WTC11 (cell line): ENCODE measurements at regions not wholly inside any gene's neighbourhood (a gene's known extent, or its start where the extent isn't known, plus 50 kb on each side); places are given as distances from the start of the nearest gene placed in this dataset.

Experiments
- ATAC-seq: fragments of 200-7000 bp; cut with Tn5 transposase; 2 replicates; pipeline ENCODE4 v1.10.0; 2021; ENCODE audit warnings: mild to moderate bottlenecking, moderate library complexity
- CTCF ChIA-PET: fragments of 300-600 bp; sonication (Branson Sonifier 250); formaldehyde crosslinking; loops from one replicate; lab custom pipeline; 2021; ENCODE audit warnings: antibody characterized with exemption; lab: Charles Lee
- POLR2A ChIA-PET: fragments of 350-600 bp; sonication (Branson Sonifier 250); formaldehyde crosslinking; loops from one replicate; lab custom pipeline; 2021; ENCODE audit warnings: antibody characterized with exemption; lab: Charles Lee
- DNase-seq: peaks from one replicate; pipeline ENCODE4 v3.0.0; 2021; ENCODE audit warnings: low spot score
- H3K27ac Mint-ChIP-seq: 2 replicates; pipeline ENCODE4 v1.8.0; 2021; ENCODE audit warnings: mixed read lengths
- H3K27me3 Mint-ChIP-seq: 2 replicates; pipeline ENCODE4 v1.8.0; 2021; ENCODE audit warnings: low read depth, mild to moderate bottlenecking, moderate library complexity, mixed read lengths
- H3K36me3 Mint-ChIP-seq: 2 replicates; pipeline ENCODE4 v1.8.0; 2021; ENCODE audit warnings: mixed read lengths
- H3K4me1 Mint-ChIP-seq: 2 replicates; pipeline ENCODE4 v1.8.0; 2022; ENCODE audit warnings: mixed read lengths
- H3K4me3 Mint-ChIP-seq: 2 replicates; pipeline ENCODE4 v1.8.0; 2021; ENCODE audit warnings: mild to moderate bottlenecking, moderate library complexity, mixed read lengths
- H3K9me3 Mint-ChIP-seq: 2 replicates; pipeline ENCODE4 v1.8.0; 2021; ENCODE audit warnings: mixed read lengths
- ATF1 ChIP-seq: sonication (generic); formaldehyde crosslinking; IDR thresholded peaks from 2 replicates; pipeline ENCODE4 v1.8.1; 2023; ENCODE audit warnings: mild to moderate bottlenecking, moderate library complexity, missing genetic modification reagents
- ELF4 ChIP-seq: sonication (generic); formaldehyde crosslinking; IDR thresholded peaks from 2 replicates; pipeline ENCODE4 v1.8.1; 2022; ENCODE audit warnings: low read depth, mild to moderate bottlenecking, moderate library complexity, missing genetic modification reagents
- FOXK1 ChIP-seq: sonication (generic); formaldehyde crosslinking; IDR thresholded peaks from 2 replicates; pipeline ENCODE4 v1.8.0; 2022; ENCODE audit warnings: mild to moderate bottlenecking, moderate library complexity, missing genetic modification reagents
- GRHL2 ChIP-seq: fragments of 250-450 bp; sonication (Bioruptor Pico); IDR thresholded peaks from 2 replicates; pipeline ENCODE4 v1.8.0; 2022; ENCODE audit warnings: mild to moderate bottlenecking, moderate library complexity; ENCODE audit not compliant: insufficient replicate concordance, severe bottlenecking
- SOX15 ChIP-seq: fragments of 250-450 bp; sonication (Bioruptor Pico); IDR thresholded peaks from 2 replicates; pipeline ENCODE4 v1.9.0; 2021; ENCODE audit warnings: mild to moderate bottlenecking
- SP1 ChIP-seq: sonication (generic); formaldehyde crosslinking; conservative IDR thresholded peaks from 2 replicates; pipeline ENCODE4 v1.8.1; 2022; ENCODE audit warnings: missing genetic modification reagents
- ZNF138 ChIP-seq: sonication (generic); formaldehyde crosslinking; conservative IDR thresholded peaks from 2 replicates; pipeline ENCODE4 v1.8.1; 2022; ENCODE audit warnings: mild to moderate bottlenecking, moderate library complexity, missing genetic modification reagents
- TF ChIP-seq, protein P1 (sequence below): sonication (generic); formaldehyde crosslinking; IDR thresholded peaks from 2 replicates; pipeline ENCODE4 v1.8.1; 2023; ENCODE audit warnings: mild to moderate bottlenecking, missing genetic modification reagents, borderline replicate concordance
- TF ChIP-seq, protein P2 (sequence below): sonication (generic); formaldehyde crosslinking; IDR thresholded peaks from 2 replicates; pipeline ENCODE4 v1.8.0; 2022; ENCODE audit warnings: mild to moderate bottlenecking, missing genetic modification reagents
- TF ChIP-seq, protein P3 (sequence below): sonication (generic); formaldehyde crosslinking; IDR thresholded peaks from 2 replicates; pipeline ENCODE4 v1.8.0; 2022; ENCODE audit warnings: mild to moderate bottlenecking, missing genetic modification reagents
- TF ChIP-seq, protein P4 (sequence below): sonication (generic); formaldehyde crosslinking; IDR thresholded peaks from 2 replicates; pipeline ENCODE4 v1.8.0; 2022; ENCODE audit warnings: mild to moderate bottlenecking, missing genetic modification reagents
- TF ChIP-seq, protein P5 (sequence below): sonication (generic); formaldehyde crosslinking; IDR thresholded peaks from 2 replicates; pipeline ENCODE4 v1.8.1; 2023; ENCODE audit warnings: mild to moderate bottlenecking, moderate library complexity, missing genetic modification reagents
- TF ChIP-seq, protein P6 (sequence below): sonication (generic); formaldehyde crosslinking; IDR thresholded peaks from 2 replicates; pipeline ENCODE4 v1.8.1; 2022; ENCODE audit warnings: low read depth, missing genetic modification reagents, borderline replicate concordance

DNA sequence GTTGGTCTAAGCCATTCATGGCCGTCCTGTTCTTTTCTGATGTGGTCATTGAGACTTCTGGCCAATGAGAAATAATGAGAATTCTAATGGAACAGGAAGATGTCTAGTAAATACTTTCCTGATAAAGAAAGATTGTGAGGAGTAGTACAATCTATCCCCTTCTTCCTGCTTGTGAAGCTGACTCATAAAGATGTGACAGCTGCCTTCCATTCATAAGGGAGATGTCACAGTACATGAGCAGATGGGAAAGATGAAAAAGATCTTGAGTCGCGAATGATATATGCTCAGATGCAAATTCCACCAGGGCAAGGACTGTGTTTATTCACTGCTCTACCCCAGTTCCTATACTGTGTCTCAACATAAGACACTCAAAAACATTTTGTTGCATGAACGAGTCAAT lies 111.7 kb upstream of the FOXF1 start:
- TF ChIP-seq ELF4 (CRISPR knock-in tag) (no peak), SP1 (CRISPR knock-in tag) (no peak)
- TF ChIP-seq, protein P1, sequence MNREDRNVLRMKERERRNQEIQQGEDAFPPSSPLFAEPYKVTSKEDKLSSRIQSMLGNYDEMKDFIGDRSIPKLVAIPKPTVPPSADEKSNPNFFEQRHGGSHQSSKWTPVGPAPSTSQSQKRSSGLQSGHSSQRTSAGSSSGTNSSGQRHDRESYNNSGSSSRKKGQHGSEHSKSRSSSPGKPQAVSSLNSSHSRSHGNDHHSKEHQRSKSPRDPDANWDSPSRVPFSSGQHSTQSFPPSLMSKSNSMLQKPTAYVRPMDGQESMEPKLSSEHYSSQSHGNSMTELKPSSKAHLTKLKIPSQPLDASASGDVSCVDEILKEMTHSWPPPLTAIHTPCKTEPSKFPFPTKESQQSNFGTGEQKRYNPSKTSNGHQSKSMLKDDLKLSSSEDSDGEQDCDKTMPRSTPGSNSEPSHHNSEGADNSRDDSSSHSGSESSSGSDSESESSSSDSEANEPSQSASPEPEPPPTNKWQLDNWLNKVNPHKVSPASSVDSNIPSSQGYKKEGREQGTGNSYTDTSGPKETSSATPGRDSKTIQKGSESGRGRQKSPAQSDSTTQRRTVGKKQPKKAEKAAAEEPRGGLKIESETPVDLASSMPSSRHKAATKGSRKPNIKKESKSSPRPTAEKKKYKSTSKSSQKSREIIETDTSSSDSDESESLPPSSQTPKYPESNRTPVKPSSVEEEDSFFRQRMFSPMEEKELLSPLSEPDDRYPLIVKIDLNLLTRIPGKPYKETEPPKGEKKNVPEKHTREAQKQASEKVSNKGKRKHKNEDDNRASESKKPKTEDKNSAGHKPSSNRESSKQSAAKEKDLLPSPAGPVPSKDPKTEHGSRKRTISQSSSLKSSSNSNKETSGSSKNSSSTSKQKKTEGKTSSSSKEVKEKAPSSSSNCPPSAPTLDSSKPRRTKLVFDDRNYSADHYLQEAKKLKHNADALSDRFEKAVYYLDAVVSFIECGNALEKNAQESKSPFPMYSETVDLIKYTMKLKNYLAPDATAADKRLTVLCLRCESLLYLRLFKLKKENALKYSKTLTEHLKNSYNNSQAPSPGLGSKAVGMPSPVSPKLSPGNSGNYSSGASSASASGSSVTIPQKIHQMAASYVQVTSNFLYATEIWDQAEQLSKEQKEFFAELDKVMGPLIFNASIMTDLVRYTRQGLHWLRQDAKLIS (CRISPR knock-in tag), result no peak
- TF ChIP-seq, protein P2, sequence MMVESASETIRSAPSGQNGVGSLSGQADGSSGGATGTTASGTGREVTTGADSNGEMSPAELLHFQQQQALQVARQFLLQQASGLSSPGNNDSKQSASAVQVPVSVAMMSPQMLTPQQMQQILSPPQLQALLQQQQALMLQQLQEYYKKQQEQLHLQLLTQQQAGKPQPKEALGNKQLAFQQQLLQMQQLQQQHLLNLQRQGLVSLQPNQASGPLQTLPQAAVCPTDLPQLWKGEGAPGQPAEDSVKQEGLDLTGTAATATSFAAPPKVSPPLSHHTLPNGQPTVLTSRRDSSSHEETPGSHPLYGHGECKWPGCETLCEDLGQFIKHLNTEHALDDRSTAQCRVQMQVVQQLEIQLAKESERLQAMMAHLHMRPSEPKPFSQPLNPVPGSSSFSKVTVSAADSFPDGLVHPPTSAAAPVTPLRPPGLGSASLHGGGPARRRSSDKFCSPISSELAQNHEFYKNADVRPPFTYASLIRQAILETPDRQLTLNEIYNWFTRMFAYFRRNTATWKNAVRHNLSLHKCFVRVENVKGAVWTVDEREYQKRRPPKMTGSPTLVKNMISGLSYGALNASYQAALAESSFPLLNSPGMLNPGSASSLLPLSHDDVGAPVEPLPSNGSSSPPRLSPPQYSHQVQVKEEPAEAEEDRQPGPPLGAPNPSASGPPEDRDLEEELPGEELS, result no peak
- H3K4me3 Mint-ChIP-seq, result no peak overlapping the region
- DNase-seq (no peak), ATAC-seq (no peak)
- no peaks in the 10 kb centered on the region for H3K27me3 Mint-ChIP-seq
- peaks cover 14% of the 10 kb centered on the region for H3K4me1 Mint-ChIP-seq
- ChIA-PET POLR2A (no interaction called here), CTCF (no interaction called here)
- no peak overlapping the region for H3K27ac Mint-ChIP-seq
- H3K36me3 Mint-ChIP-seq, result no peaks in the 10 kb centered on the region
- H3K9me3 Mint-ChIP-seq, result no peaks in the 10 kb centered on the region

DNA sequence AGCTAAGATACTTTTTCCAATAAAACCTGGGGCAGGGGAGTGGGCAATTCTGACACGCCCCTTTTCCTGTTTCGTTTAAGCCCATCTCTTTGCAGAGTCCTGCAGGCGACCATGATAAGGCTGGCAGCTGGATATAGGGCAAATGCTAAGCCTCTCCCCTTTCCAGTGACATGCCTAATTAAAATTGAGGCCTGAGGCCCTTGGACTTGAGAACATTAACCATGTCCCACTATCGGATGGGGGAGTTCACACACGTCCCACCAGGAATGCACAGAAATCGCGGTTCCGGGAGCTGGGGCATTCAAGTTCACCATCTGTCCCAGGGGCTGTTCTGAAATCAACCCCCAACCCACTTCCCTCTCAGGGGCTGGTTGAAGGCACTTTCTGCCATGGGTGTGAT lies 109.2 kb upstream of the FOXF1 start:
- ChIA-PET CTCF (no interaction called here), POLR2A (interaction anchor here (0.5 kb wide), 1 partner anchor 30 kb away, joined by 3 read pairs; no protein-coding TSS in a partner anchor)
- H3K27ac Mint-ChIP-seq, result no peak overlapping the region
- H3K27me3 Mint-ChIP-seq, result no peaks in the 10 kb centered on the region
- H3K4me3 Mint-ChIP-seq, result no peak overlapping the region
- no peak for DNase-seq
- H3K36me3 Mint-ChIP-seq, result no peaks in the 10 kb centered on the region
- no peaks in the 10 kb centered on the region for H3K9me3 Mint-ChIP-seq
- peaks cover 20% of the 10 kb centered on the region for H3K4me1 Mint-ChIP-seq
- TF ChIP-seq SP1 (CRISPR knock-in tag), result no peak
- TF ChIP-seq, protein P3, sequence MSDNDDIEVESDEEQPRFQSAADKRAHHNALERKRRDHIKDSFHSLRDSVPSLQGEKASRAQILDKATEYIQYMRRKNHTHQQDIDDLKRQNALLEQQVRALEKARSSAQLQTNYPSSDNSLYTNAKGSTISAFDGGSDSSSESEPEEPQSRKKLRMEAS (CRISPR knock-in tag), result no peak
- TF ChIP-seq ZNF138 (CRISPR knock-in tag), result no peak
- no peak for ATAC-seq

DNA sequence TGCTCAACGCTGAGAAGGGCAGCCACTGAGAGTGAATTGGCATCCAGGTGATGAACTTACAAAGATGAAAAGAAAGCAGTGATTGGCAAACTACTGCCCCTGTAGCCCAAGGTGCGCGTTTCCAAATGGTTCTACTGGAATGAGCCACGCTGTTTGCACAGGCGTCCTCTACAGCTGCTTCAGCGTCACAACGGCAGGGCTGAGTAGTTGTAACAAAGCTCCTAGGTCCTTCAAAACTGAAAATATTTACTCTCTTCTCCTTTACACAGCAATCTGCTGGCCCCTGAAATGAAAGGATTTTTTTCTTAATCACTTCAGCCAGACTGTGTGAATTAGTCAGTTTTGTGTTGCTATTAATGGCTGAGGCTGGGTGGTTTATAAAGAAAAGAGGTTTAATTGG lies 107.2 kb upstream of the FOXF1 start:
- no peak overlapping the region for H3K4me3 Mint-ChIP-seq
- H3K9me3 Mint-ChIP-seq, result no peaks in the 10 kb centered on the region
- no peaks in the 10 kb centered on the region for H3K27me3 Mint-ChIP-seq
- peaks cover 13% of the 10 kb centered on the region for H3K4me1 Mint-ChIP-seq
- no peak for ATAC-seq
- ChIA-PET CTCF (interaction anchor here (1.4 kb wide), 1 partner anchor 62 kb away, joined by 3 read pairs; no protein-coding TSS in a partner anchor), POLR2A (no interaction called here)
- no peak overlapping the region for H3K27ac Mint-ChIP-seq
- DNase-seq, result no peak
- H3K36me3 Mint-ChIP-seq, result no peaks in the 10 kb centered on the region
- TF ChIP-seq FOXK1 (CRISPR knock-in tag) (no peak), SOX15 (CRISPR knock-in tag) (no peak), SP1 (CRISPR knock-in tag) (no peak), ATF1 (CRISPR knock-in tag) (no peak), ELF4 (CRISPR knock-in tag) (no peak), GRHL2 (no peak)
- TF ChIP-seq, protein P1 (CRISPR knock-in tag), result no peak
- TF ChIP-seq, protein P4, sequence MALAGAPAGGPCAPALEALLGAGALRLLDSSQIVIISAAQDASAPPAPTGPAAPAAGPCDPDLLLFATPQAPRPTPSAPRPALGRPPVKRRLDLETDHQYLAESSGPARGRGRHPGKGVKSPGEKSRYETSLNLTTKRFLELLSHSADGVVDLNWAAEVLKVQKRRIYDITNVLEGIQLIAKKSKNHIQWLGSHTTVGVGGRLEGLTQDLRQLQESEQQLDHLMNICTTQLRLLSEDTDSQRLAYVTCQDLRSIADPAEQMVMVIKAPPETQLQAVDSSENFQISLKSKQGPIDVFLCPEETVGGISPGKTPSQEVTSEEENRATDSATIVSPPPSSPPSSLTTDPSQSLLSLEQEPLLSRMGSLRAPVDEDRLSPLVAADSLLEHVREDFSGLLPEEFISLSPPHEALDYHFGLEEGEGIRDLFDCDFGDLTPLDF (CRISPR knock-in tag), result no peak
- TF ChIP-seq, protein P5, sequence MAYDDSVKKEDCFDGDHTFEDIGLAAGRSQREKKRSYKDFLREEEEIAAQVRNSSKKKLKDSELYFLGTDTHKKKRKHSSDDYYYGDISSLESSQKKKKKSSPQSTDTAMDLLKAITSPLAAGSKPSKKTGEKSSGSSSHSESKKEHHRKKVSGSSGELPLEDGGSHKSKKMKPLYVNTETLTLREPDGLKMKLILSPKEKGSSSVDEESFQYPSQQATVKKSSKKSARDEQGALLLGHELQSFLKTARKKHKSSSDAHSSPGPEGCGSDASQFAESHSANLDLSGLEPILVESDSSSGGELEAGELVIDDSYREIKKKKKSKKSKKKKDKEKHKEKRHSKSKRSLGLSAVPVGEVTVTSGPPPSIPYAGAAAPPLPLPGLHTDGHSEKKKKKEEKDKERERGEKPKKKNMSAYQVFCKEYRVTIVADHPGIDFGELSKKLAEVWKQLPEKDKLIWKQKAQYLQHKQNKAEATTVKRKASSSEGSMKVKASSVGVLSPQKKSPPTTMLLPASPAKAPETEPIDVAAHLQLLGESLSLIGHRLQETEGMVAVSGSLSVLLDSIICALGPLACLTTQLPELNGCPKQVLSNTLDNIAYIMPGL (CRISPR knock-in tag), result no peak
- TF ChIP-seq, protein P6, sequence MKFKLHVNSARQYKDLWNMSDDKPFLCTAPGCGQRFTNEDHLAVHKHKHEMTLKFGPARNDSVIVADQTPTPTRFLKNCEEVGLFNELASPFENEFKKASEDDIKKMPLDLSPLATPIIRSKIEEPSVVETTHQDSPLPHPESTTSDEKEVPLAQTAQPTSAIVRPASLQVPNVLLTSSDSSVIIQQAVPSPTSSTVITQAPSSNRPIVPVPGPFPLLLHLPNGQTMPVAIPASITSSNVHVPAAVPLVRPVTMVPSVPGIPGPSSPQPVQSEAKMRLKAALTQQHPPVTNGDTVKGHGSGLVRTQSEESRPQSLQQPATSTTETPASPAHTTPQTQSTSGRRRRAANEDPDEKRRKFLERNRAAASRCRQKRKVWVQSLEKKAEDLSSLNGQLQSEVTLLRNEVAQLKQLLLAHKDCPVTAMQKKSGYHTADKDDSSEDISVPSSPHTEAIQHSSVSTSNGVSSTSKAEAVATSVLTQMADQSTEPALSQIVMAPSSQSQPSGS (CRISPR knock-in tag), result no peak
